Common myeloid progenitor, CD34-positive (primary cell): ENCODE measurements at regions not wholly inside any gene's neighbourhood (a gene's known extent, or its start where the extent isn't known, plus 50 kb on each side); places are given as distances from the start of the nearest gene placed in this dataset.
"Not testable (repeated sequence)": the region's sequence is repeated elsewhere in the genome, so short reads cannot be mapped to it uniquely, and the experiment has no call there.

Experiments used
- CTCF ChIA-PET: fragments of 350-600 bp; sonication (Branson Sonifier 250); formaldehyde crosslinking; loops from one replicate; lab custom pipeline; 2021; ENCODE audit warnings: antibody characterized with exemption; lab: Charles Lee
- POLR2A ChIA-PET: fragments of 350-600 bp; sonication (Branson Sonifier 250); formaldehyde crosslinking; loops from one replicate; lab custom pipeline; 2021; ENCODE audit warnings: antibody characterized with exemption; lab: Charles Lee
- DNase-seq, 3 donors: peaks; one replicate each; pipeline versions ENCODE4 v3.0.0 to v3.0.0-alpha.2; 2013
- H3K27ac ChIP-seq, 2 experiments: 1 replicate in 1 of 2; 2 replicates in 1 of 2; pipeline ENCODE4 v1.7.0; 2013; ENCODE audit warnings: inconsistent platforms in 2 of 2, low read length in 2 of 2, mild to moderate bottlenecking in 2 of 2, low read depth in 1 of 2, moderate library complexity in 1 of 2; ENCODE audit not compliant: severe bottlenecking in 2 of 2, insufficient read depth in 1 of 2, poor library complexity in 1 of 2
- H3K27me3 ChIP-seq, 5 experiments: replicated peaks in 2 of 5; 1 replicate in 3 of 5; 2 replicates in 2 of 5; pipeline versions ENCODE4 v1.6.1 to v1.7.0; 2013; ENCODE audit warnings: low read length in 4 of 5, mild to moderate bottlenecking in 2 of 5, moderate library complexity in 2 of 5, inconsistent platforms in 1 of 5; ENCODE audit not compliant: insufficient read depth in 5 of 5, control insufficient read depth in 4 of 5
- H3K36me3 ChIP-seq, 4 experiments: 1 replicate in 2 of 4; 2 replicates in 2 of 4; pipeline versions ENCODE4 v1.6.1 to v1.7.0; 2013; ENCODE audit warnings: low read length in 3 of 4, control low read depth in 1 of 4, mild to moderate bottlenecking in 1 of 4; ENCODE audit not compliant: control insufficient read depth in 4 of 4, insufficient read depth in 4 of 4
- H3K4me1 ChIP-seq, 4 experiments: 1 replicate in 3 of 4; 2 replicates in 1 of 4; pipeline versions ENCODE4 v1.6.1 to v1.7.1; 2013; ENCODE audit warnings: low read length in 3 of 4, mild to moderate bottlenecking in 3 of 4, control low read depth in 1 of 4, inconsistent platforms in 1 of 4, moderate library complexity in 1 of 4; ENCODE audit not compliant: control insufficient read depth in 4 of 4, insufficient read depth in 4 of 4; ENCODE audit errors: control extremely low read depth in 1 of 4
- H3K4me3 ChIP-seq, 7 experiments: 1 replicate in 4 of 7; 2 replicates in 3 of 7; pipeline versions ENCODE4 v1.5.1 to v1.7.0; 2013; ENCODE audit warnings: mild to moderate bottlenecking in 7 of 7, low read length in 6 of 7, moderate library complexity in 6 of 7, inconsistent platforms in 2 of 7, low read depth in 2 of 7, control low read depth in 1 of 7; ENCODE audit not compliant: insufficient read depth in 4 of 7, control insufficient read depth in 1 of 7; ENCODE audit errors: extremely low read depth in 1 of 7
- H3K9me3 ChIP-seq, 5 experiments: 1 replicate in 4 of 5; 2 replicates in 1 of 5; pipeline versions ENCODE4 v1.6.1 to v1.7.1; 2013; ENCODE audit warnings: low read length in 4 of 5, mild to moderate bottlenecking in 2 of 5, inconsistent platforms in 1 of 5, low read depth in 1 of 5, moderate library complexity in 1 of 5; ENCODE audit not compliant: control insufficient read depth in 4 of 5, insufficient read depth in 2 of 5; ENCODE audit errors: control extremely low read depth in 1 of 5
- WGBS: methylation state at CpG from one replicate; pipeline ENCODE4 v1.1.5; 2013; ENCODE audit not compliant: insufficient coverage; 5-methylcytosine and 5-hydroxymethylcytosine counted together

DNA sequence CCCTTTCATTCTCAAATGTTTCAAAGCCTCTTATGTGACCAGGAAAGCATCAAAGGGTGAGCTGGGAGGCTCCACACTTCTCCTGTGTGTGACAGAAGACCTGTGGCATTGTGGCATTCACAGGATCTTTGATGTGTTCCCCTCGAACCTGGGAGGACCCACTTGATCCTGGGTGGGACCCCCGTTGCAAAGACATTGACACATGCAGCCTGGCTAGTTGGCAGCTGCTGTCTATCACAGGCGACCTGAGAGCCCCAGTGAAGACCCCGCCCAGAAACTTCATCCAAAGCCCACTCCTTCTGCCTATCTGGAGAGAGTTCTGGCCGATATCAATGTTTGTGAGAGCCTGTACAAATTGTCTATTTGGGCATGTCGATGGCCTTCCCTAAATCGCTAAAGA is 140.4 kb upstream of the ATP2B2 start:
- ChIA-PET CTCF (no interaction called here), POLR2A (no interaction called here)
- no peaks in the 10 kb centered on the region for H3K36me3 ChIP-seq
- no peak for DNase-seq
- peaks cover 0 to 13% (median 7%) of the 10 kb centered on the region in 5 experiments for H3K27me3 ChIP-seq
- no peak overlapping the region for H3K27ac ChIP-seq
- H3K4me1 ChIP-seq: no peaks in the 10 kb centered on the region
- 56% methylated on average over 7 of the region's 7 CpGs for WGBS
- H3K4me3 ChIP-seq: no peak overlapping the region
- peaks cover 0 to 3% (median 0%) of the 10 kb centered on the region in 5 experiments for H3K9me3 ChIP-seq

DNA sequence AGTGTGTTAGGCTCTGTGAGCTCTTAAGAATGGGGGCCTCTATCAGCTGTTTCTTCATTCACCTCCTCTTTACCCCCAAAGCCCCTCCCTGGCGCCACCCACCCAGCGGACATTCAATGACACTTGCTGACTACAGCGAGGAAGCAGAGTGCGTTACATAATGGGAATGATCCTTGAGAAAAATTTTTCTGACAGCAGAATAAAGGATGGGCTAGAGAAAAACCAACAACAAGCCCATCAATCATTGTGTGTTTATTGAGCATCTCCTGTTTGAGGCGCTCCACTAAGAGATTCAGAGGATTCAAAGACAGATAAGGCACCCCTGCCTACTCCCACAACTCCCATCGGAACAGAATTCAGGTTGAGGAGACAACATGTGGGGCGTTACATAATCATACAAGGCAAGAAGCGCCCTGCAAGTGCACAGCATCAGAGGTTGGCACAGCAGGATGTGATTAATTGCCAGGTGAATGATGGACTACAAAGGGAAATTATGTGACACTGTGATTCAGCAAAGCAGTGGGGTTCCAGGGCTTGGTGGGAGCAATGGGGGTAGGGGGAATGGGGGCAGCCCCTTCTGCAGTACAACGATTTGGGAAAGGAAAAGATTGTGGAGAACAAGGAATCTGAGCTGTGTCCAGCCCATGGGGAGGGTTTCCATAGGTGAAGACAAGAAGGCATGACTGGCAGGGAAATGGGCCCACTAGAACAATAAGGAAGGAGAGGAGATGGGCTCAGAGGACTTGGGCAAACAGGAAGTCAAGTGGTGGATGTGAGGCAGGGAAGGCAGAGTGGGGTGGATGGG is 141.3 kb upstream of the ATP2B2 start:
- 78% methylated on average over 5 of the region's 9 CpGs for WGBS
- no peak overlapping the region for H3K27ac ChIP-seq
- no peaks in the 10 kb centered on the region for H3K36me3 ChIP-seq
- H3K4me3 ChIP-seq: no peak overlapping the region
- no peak for DNase-seq
- POLR2A ChIA-PET: no interaction called here
- peaks cover 0 to 12% (median 7%) of the 10 kb centered on the region in 5 experiments for H3K27me3 ChIP-seq
- H3K9me3 ChIP-seq: peaks cover 0 to 3% (median 0%) of the 10 kb centered on the region in 5 experiments
- CTCF ChIA-PET: no interaction called here
- no peaks in the 10 kb centered on the region for H3K4me1 ChIP-seq

DNA sequence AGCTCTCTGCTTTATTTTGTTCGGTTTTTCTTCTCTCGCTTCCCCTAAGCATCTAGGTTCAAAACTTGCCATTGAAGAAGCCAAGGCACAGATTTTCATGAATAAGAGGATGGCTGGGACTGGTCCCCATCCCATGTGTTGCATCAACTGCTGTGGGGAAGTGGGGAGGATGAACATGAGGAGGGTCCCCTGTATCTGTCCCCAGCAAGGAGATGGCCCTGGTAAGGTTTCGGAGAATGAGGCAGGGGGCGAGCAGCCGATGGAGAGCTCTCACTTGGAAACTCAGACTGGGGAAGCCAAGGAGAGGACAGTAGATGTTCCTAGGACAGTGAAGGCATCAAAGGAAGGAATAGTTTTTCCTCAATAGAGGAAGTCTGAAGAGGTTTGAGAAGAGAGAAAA is 142.0 kb upstream of the ATP2B2 start:
- Histone ChIP-seq H3K36me3 (no peaks in the 10 kb centered on the region), H3K27me3 (peaks cover 0 to 12% (median 7%) of the 10 kb centered on the region in 5 experiments), H3K27ac (no peak overlapping the region), H3K4me1 (no peaks in the 10 kb centered on the region), H3K9me3 (peaks cover 0 to 3% (median 0%) of the 10 kb centered on the region in 5 experiments), H3K4me3 (no peak overlapping the region)
- WGBS: 97% methylated on average over 5 of the region's 5 CpGs
- ChIA-PET POLR2A (no interaction called here), CTCF (no interaction called here)
- no peak for DNase-seq

DNA sequence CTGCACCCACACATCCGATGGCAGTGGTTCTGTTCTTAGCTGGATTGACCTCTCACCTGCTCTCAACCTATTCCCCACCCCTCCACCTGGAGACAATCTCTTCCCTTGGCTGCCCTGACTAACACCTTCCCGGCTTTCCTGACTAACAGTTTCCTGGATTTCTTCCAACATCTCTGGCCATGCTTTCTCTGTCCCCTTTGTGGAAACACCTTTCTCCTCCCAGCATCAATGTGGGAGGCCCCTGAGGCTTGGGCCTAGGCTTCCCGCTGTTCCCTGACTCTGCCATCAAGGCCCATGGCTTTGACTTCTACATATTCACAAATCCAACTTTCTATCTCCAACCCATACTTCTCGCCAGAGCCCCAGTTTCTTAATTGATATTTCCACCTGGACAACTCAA is 142.8 kb upstream of the ATP2B2 start:
- H3K27me3 ChIP-seq: peaks cover 0 to 12% (median 5%) of the 10 kb centered on the region in 5 experiments
- ChIA-PET CTCF (no interaction called here), POLR2A (no interaction called here)
- no peak overlapping the region for H3K27ac ChIP-seq
- 67% methylated on average over 3 of the region's 4 CpGs for WGBS
- H3K9me3 ChIP-seq: peaks cover 0 to 3% (median 0%) of the 10 kb centered on the region in 5 experiments
- no peak overlapping the region for H3K4me3 ChIP-seq
- no peak for DNase-seq
- no peaks in the 10 kb centered on the region for H3K36me3 ChIP-seq
- H3K4me1 ChIP-seq: no peaks in the 10 kb centered on the region

DNA sequence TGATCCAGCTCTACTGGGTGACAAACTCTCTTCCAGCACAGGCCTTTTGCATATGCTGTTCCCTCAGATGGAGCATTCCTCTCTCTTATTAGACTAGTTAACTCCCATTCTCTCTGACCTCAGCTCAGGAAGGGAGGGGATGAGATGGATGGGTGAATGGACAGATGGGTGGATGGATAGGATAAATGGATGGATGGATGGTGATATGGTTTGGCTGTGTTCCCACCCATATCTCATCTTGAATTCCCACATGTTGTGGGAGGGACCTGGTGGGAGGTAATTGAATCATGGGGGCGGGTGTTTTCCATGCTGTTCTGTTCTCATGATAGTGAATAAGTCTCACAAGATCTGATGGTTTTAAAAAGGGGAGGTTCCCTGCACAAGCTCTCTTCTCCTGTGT is 144.1 kb upstream of the ATP2B2 start:
- H3K27ac ChIP-seq, H3K4me1 ChIP-seq, H3K9me3 ChIP-seq, CTCF ChIA-PET, POLR2A ChIA-PET, H3K36me3 ChIP-seq, H3K4me3 ChIP-seq, DNase-seq: not testable (repeated sequence)
- peaks cover 0 to 12% (median 5%) of the 10 kb centered on the region in 5 experiments for H3K27me3 ChIP-seq
- WGBS: no CpG with 5 or more reads among the region's 1 CpG

DNA sequence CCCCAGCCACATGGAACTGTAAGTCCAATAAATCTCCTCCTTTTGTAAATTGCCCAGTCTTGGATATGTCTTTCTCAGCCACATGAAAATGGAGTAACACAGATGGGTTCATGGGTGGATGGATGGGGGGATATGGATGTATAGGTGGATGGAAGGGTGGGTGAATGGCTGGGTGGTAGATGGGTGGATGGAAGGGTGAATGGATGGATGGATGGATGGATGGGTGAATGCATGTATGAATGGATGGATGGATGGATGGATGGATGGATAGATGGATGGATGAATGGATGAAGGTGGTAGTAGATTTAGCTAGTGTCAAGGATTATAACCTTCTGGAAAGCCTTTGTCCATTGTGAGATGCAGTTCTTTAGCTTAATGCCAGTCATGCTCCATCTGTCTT is 146.1 kb upstream of the ATP2B2 start:
- CTCF ChIA-PET: interaction anchor here (0.6 to 1.4 kb wide), 2 partner anchors 10 to 1245 kb away, joined by 3 to 4 read pairs; no protein-coding TSS in a partner anchor
- Histone ChIP-seq H3K27ac (no peak overlapping the region), H3K27me3 (peaks cover 0 to 11% (median 2%) of the 10 kb centered on the region in 5 experiments), H3K36me3 (no peaks in the 10 kb centered on the region), H3K4me1 (no peaks in the 10 kb centered on the region), H3K4me3 (no peak overlapping the region), H3K9me3 (peaks cover 0 to 3% (median 0%) of the 10 kb centered on the region in 5 experiments)
- DNase-seq: no peak
- POLR2A ChIA-PET: no interaction called here

DNA sequence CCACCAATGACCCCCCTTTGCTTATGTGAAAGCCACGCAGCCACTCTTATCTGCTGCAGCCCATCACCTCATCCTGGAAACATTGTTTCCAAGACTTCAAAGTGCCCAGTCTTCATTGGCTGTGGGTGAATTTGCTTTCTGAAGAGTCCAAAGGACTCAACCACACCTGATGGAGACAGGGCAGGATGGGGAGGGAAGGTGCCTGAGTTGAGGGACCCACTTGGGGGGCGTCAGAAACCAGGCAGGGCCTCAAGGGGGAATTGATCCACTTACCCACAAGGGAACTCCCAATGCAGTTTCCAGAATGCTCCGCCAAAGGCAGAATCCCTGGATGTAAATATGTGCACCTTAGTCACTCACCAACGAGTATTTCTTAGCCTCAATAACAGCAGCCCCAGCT is 147.9 kb upstream of the ATP2B2 start:
- DNase-seq: no peak
- WGBS: 90% methylated on average over 3 of the region's 4 CpGs
- CTCF ChIA-PET: no interaction called here

More for the DNA sequence above, 147.9 kb upstream of the ATP2B2 start:
- H3K36me3 ChIP-seq: no peaks in the 10 kb centered on the region
- no peak overlapping the region for H3K27ac ChIP-seq
- H3K9me3 ChIP-seq: peaks cover 0 to 3% (median 0%) of the 10 kb centered on the region in 5 experiments
- POLR2A ChIA-PET: no interaction called here
- H3K27me3 ChIP-seq: peaks cover 0 to 7% (median 2%) of the 10 kb centered on the region in 5 experiments
- no peaks in the 10 kb centered on the region for H3K4me1 ChIP-seq
- no peak overlapping the region for H3K4me3 ChIP-seq
